HFF-Myc (cell line): ENCODE measurements at regions not wholly inside any gene's neighbourhood (a gene's known extent, or its start where the extent isn't known, plus 50 kb on each side); places are given as distances from the start of the nearest gene placed in this dataset.

Source experiments
- DNase-seq: peaks from one replicate; pipeline ENCODE4 v3.0.0-alpha.2; 2011; ENCODE audit warnings: low read depth; ENCODE audit errors: extremely low read depth
- H3K4me3 ChIP-seq: replicated peaks from 2 replicates; pipeline ENCODE4 v1.5.1; 2011; ENCODE audit warnings: low read depth, mild to moderate bottlenecking, control low read depth, low read length
- CTCF ChIP-seq: IDR thresholded peaks from 2 replicates; pipeline ENCODE4 v1.5.1; 2012; ENCODE audit warnings: mild to moderate bottlenecking, low read depth, low read length, control low read depth; ENCODE audit errors: missing control alignments

- no peak overlapping the region for H3K4me3 ChIP-seq
- no peak for DNase-seq
- no peak for TF ChIP-seq CTCF
These were observed 163.7 kb upstream of the ELL2 start for GRCh38 chr5:96125231-96125891.

GRCh38 chr5:96124589-96124988, 162.9 kb upstream of the ELL2 start:
- no peak for DNase-seq
- TF ChIP-seq CTCF, result no peak

GRCh38 chr5:96123418-96123817, 161.8 kb upstream of the ELL2 start:
- no peak for DNase-seq
- H3K4me3 ChIP-seq, result no peak overlapping the region
- TF ChIP-seq CTCF, result no peak

More at GRCh38 chr5:96124589-96124988, 162.9 kb upstream of the ELL2 start:
- no peak overlapping the region for H3K4me3 ChIP-seq

- no peak overlapping the region for H3K4me3 ChIP-seq
- DNase-seq, result no peak
- no peak for TF ChIP-seq CTCF
These were observed 159.7 kb upstream of the ELL2 start for GRCh38 chr5:96121364-96121763.

- no peak for DNase-seq
- no peak for TF ChIP-seq CTCF
- H3K4me3 ChIP-seq, result no peak overlapping the region
These were observed 158.5 kb upstream of the ELL2 start for GRCh38 chr5:96120120-96120519.

- no peak for DNase-seq
- H3K4me3 ChIP-seq, result no peak overlapping the region
- TF ChIP-seq CTCF, result no peak
These were observed 156.4 kb upstream of the ELL2 start for GRCh38 chr5:96117771-96118651.
